Brain microvascular endothelial cell (primary cell): ENCODE measurements at regions not wholly inside any gene's neighbourhood (a gene's known extent, or its start where the extent isn't known, plus 50 kb on each side); places are given as distances from the start of the nearest gene placed in this dataset.

Experiments used
- DNase-seq: peaks from one replicate; pipeline ENCODE4 v3.0.0-alpha.2; 2020
- H3K27ac ChIP-seq: fragments of 250-450 bp; sonication (Bioruptor Pico); 2 replicates; pipeline ENCODE4 v1.5.1; 2020; ENCODE audit warnings: mild to moderate bottlenecking, moderate library complexity
- H3K27me3 ChIP-seq: fragments of 250-450 bp; sonication (Bioruptor Pico); replicated peaks from 2 replicates; pipeline ENCODE4 v1.5.1; 2020; ENCODE audit warnings: mild to moderate bottlenecking
- H3K36me3 ChIP-seq: fragments of 250-450 bp; sonication (Bioruptor Pico); replicated peaks from 2 replicates; pipeline ENCODE4 v1.5.1; 2020; ENCODE audit warnings: mild to moderate bottlenecking
- H3K4me3 ChIP-seq: 2 replicates; pipeline ENCODE4 v1.5.1; 2011; ENCODE audit warnings: low read depth, mild to moderate bottlenecking, control low read depth, low read length, moderate library complexity
- in situ Hi-C: cut with HindIII; loops from 2 replicates; pipeline ENCODE4 v1.10.0; 2017; ENCODE audit warnings: low sequenced_read_pairs, low pct_ligation_motif_present
- TF ChIP-seq, protein P1 (sequence below): IDR thresholded peaks from 2 replicates; pipeline ENCODE4 v1.5.1; 2011; ENCODE audit warnings: low read depth, mild to moderate bottlenecking, moderate library complexity, low read length, control low read depth, inconsistent platforms; ENCODE audit errors: missing control alignments

DNA sequence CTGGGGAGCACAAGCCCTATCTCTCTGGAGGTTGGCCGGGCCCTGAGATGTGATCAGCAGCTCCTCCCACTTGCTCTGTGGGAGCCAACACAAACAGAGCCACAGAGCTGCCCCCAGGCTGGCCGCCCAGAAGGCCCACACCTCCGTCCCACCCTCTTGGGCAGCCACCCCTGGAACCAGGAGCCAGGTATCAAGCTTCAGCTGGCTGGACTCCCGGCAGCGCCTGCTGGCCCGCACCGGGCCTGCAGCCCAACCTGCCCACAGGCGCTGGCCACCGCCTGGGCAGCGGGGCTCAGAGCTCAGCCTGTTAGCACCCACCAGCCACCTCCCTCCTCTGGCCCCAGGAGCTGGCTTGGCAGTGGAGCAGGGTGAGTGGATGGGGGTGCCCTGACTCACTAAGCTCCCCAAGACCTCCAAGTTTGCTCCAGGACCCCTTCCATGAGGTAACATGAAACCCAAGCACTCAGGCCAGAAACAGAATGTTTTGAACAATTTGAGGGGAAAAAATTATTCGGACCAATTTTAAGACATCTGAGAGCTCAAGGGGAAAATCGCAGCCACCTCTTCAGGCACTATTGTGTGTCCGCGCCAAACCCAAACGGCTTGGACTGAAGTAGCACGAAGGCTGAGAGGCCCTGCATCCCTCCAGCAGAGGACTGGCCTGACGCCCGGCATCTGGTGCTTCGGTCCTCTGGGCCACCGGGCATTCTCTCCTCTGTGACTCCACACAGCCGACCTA is 450.8 kb downstream of the SOX6 start:
- in situ Hi-C loops: no loop called here

DNA sequence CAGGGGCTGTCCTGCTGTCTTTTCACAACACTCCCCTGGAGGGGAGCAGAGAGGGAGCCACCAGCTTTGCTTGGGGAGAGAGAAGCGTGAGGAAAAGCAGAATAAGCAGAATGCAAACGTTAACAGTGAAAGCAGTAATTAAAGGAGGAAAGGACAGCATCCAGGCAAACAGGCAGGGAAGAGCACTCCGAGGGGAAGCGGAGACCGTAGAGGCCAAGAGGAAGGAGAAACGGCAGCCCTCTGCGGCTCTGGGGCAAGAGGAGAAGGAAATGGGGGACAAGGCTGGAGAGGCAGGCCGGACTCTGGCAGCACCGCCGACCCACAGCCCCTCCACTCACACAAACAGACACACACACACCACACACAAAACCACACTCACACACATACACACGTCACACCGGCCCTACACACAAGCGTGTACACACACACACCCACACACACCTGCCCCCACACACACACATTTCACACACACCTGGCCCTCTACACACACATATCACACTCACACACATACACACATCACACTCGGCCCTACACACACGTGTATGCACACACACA is 449.8 kb downstream of the SOX6 start:
- DNase-seq: no peak
- H3K27ac ChIP-seq: no peak overlapping the region
- in situ Hi-C loops: no loop called here
- no peak overlapping the region for H3K4me3 ChIP-seq
- TF ChIP-seq, protein P1, sequence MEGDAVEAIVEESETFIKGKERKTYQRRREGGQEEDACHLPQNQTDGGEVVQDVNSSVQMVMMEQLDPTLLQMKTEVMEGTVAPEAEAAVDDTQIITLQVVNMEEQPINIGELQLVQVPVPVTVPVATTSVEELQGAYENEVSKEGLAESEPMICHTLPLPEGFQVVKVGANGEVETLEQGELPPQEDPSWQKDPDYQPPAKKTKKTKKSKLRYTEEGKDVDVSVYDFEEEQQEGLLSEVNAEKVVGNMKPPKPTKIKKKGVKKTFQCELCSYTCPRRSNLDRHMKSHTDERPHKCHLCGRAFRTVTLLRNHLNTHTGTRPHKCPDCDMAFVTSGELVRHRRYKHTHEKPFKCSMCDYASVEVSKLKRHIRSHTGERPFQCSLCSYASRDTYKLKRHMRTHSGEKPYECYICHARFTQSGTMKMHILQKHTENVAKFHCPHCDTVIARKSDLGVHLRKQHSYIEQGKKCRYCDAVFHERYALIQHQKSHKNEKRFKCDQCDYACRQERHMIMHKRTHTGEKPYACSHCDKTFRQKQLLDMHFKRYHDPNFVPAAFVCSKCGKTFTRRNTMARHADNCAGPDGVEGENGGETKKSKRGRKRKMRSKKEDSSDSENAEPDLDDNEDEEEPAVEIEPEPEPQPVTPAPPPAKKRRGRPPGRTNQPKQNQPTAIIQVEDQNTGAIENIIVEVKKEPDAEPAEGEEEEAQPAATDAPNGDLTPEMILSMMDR: no peak
- no peaks in the 10 kb centered on the region for H3K36me3 ChIP-seq
- H3K27me3 ChIP-seq: no peaks in the 10 kb centered on the region

More for the DNA sequence above, 450.8 kb downstream of the SOX6 start:
- TF ChIP-seq, protein P1: no peak
- Histone ChIP-seq H3K27me3 (no peaks in the 10 kb centered on the region), H3K27ac (no peak overlapping the region), H3K36me3 (no peaks in the 10 kb centered on the region), H3K4me3 (no peak overlapping the region)
- DNase-seq: no peak

DNA sequence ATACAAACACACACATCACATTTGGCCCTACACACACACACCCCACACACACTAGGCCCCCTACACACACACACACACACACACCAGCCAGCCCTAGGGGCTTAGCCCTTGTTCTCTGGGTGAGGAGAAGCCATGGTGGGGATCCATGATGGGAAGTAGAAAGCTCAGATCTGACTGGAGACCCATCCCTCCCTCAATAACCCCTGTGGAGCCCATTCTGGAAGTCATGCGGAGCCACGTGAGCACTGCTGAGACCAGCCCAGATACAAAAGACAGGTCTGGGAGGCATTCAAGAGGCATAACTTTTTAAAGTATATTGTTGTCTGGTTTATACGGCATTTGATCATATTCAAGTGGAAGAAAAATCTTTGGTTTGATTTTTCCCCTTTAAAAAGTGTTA is 448.5 kb downstream of the SOX6 start:
- Histone ChIP-seq H3K36me3 (no peaks in the 10 kb centered on the region), H3K4me3 (no peak overlapping the region), H3K27me3 (no peaks in the 10 kb centered on the region), H3K27ac (no peak overlapping the region)
- TF ChIP-seq, protein P1: no peak
- in situ Hi-C loops: no loop called here
- DNase-seq: no peak

DNA sequence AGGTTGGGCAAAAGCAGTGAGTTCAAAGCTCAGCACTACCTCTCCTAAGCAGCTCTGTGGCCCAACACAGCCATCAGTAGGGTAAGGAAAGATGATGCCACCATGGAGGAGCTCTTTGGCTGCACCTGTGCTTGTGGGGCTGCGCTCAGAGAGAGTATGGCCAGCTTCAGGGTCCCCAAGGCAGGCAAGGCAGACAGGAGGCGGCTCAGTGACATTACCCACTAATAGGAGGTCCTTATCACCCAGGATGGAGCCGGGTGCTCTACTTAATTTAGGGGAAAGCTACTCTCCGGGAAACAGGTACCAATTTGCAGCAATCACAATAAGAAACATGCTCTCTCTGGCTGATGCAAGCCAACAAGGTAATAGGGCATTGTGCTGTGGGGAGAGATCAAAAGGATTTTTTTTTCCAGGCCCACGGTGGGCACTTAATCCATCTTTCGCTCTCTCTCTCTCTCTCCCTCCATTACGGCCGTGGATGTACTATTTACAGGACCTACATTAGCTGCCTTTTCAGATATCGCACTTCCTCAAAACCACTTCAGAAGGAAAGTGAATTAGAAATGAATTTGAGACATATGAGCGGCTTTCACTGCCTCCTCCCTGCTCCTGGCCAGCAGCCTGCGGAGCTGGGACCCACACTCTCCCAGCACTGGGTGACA is 446.3 kb downstream of the SOX6 start:
- H3K27ac ChIP-seq: no peak overlapping the region
- TF ChIP-seq, protein P1: no peak
- H3K36me3 ChIP-seq: no peaks in the 10 kb centered on the region
- DNase-seq: no peak
- H3K27me3 ChIP-seq: no peaks in the 10 kb centered on the region
- no peak overlapping the region for H3K4me3 ChIP-seq
- in situ Hi-C loops: no loop called here

DNA sequence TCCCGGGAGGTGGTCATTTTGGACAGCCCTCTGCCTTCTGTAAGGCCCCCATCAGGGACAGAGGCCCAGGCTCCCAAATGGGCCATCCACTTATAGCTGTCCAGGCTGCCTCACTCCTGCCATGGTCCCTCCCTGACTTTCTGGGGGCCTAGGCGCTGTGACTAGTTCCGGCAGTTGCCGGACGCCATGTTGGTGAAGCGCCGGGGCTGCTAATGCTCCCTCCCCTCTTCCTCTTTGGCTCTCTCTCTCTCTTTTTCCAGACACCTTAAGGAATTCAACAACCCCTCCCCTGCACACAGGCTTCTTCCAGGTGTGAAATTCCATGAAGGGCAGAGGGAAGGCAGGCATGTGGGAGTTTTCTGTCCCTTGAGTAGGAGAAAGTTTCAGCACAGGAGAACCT is 445.6 kb downstream of the SOX6 start:
- no peaks in the 10 kb centered on the region for H3K27me3 ChIP-seq
- DNase-seq: no peak
- no peaks in the 10 kb centered on the region for H3K36me3 ChIP-seq
- no peak overlapping the region for H3K27ac ChIP-seq
- in situ Hi-C loops: no loop called here
- no peak overlapping the region for H3K4me3 ChIP-seq
- TF ChIP-seq, protein P1: no peak
